HG03139 (cell line): ENCODE measurements at regions not wholly inside any gene's neighbourhood (a gene's known extent, or its start where the extent isn't known, plus 50 kb on each side); places are given as distances from the start of the nearest gene placed in this dataset.

ENCODE experiments used
- ATAC-seq: cut with Tn5 transposase; IDR thresholded peaks from one replicate; pipeline ENCODE4 v1.9.1; 2021; ENCODE audit not compliant: unreplicated experiment

- ATAC-seq: no peak
Measured at GRCh38 chr12:66960006-66960405, 281.1 kb upstream of the GRIP1 start.

GRCh38 chr12:66960704-66961690, 282.1 kb upstream of the GRIP1 start:
- ATAC-seq: no peak

- no peak for ATAC-seq
Measured at GRCh38 chr12:66962290-66962689, 283.4 kb upstream of the GRIP1 start.

GRCh38 chr12:66963901-66964300, 285.0 kb upstream of the GRIP1 start:
- no peak for ATAC-seq

GRCh38 chr12:66964629-66965028, 285.8 kb upstream of the GRIP1 start:
- no peak for ATAC-seq

- no peak for ATAC-seq
Measured at GRCh38 chr12:66965621-66966020, 286.7 kb upstream of the GRIP1 start.

GRCh38 chr12:66971816-66972215, 292.9 kb upstream of the GRIP1 start:
- ATAC-seq: no peak

GRCh38 chr12:66976526-66976925, 292.6 kb upstream of the CAND1 start:
- ATAC-seq: no peak

- ATAC-seq: no peak
Measured at GRCh38 chr12:66978802-66979201, 290.4 kb upstream of the CAND1 start.

- ATAC-seq: no peak
Measured at GRCh38 chr12:66979251-66979650, 289.9 kb upstream of the CAND1 start.

- no peak for ATAC-seq
Measured at GRCh38 chr12:66984077-66984476, 285.1 kb upstream of the CAND1 start.

GRCh38 chr12:66984962-66985361, 284.2 kb upstream of the CAND1 start:
- no peak for ATAC-seq

GRCh38 chr12:66999141-66999540, 270.0 kb upstream of the CAND1 start:
- ATAC-seq: no peak

- no peak for ATAC-seq
Measured at GRCh38 chr12:67001251-67001650, 267.9 kb upstream of the CAND1 start.

GRCh38 chr12:67002720-67003119, 266.4 kb upstream of the CAND1 start:
- no peak for ATAC-seq

- no peak for ATAC-seq
Measured at GRCh38 chr12:67006610-67007009, 262.5 kb upstream of the CAND1 start.

GRCh38 chr12:67014642-67015041, 254.5 kb upstream of the CAND1 start:
- no peak for ATAC-seq

- ATAC-seq: no peak
Measured at GRCh38 chr12:67018105-67018504, 251.1 kb upstream of the CAND1 start.

- no peak for ATAC-seq
Measured at GRCh38 chr12:67019070-67019469, 250.1 kb upstream of the CAND1 start.

- ATAC-seq: peak; percentile 90
Measured at GRCh38 chr12:67025543-67026114, 243.5 kb upstream of the CAND1 start.

GRCh38 chr12:67026487-67027246, 242.5 kb upstream of the CAND1 start:
- no peak for ATAC-seq

GRCh38 chr12:67028529-67028928, 240.6 kb upstream of the CAND1 start:
- no peak for ATAC-seq
